ENCODE measurements at regions not wholly inside any gene's neighbourhood (a gene's known extent, or its start where the extent isn't known, plus 50 kb on each side); places are given as distances from the start of the nearest gene placed in this dataset.

- H3K4me1 Mint-ChIP-seq, result peaks cover 9 to 16% of the 10 kb centered on the region in 2 donors
- no peak overlapping the region for H3K27ac Mint-ChIP-seq
- no peak overlapping the region for H3K4me3 Mint-ChIP-seq
- intact Hi-C loops (cut with micrococcal nuclease), result no loop called here
- 94% methylated on average over 3 of the region's 3 CpGs for WGBS (ENCODE audit: insufficient coverage)
- peaks cover 0 to 5% of the 10 kb centered on the region in 2 donors for H3K27me3 Mint-ChIP-seq (ENCODE audit: low read depth in 2 of 2)
- no peak for DNase-seq
- no peak overlapping the region for H3K27ac ChIP-seq (ENCODE audit: low read length)
- H3K9me3 ChIP-seq (ENCODE audit: control insufficient read depth, insufficient read depth, low read length), result no peaks in the 10 kb centered on the region
- H3K36me3 Mint-ChIP-seq, result no peaks in the 10 kb centered on the region
- no peaks in the 10 kb centered on the region for H3K27me3 ChIP-seq (ENCODE audit: control insufficient read depth, insufficient read depth, low read length)
- no peak for TF ChIP-seq CTCF (IDR thresholded peaks at IDR 0.05)
- peak in 1 of 3 donors; percentile 21 for ATAC-seq
- H3K4me3 ChIP-seq (ENCODE audit: low read length), result no peak overlapping the region
- no peaks in the 10 kb centered on the region for H3K9me3 Mint-ChIP-seq
- no peaks in the 10 kb centered on the region for H3K4me1 ChIP-seq (ENCODE audit: control insufficient read depth, insufficient read depth, low read length)
- no peaks in the 10 kb centered on the region for H3K36me3 ChIP-seq (ENCODE audit: control insufficient read depth, insufficient read depth, low read length)
These were observed 53.8 kb upstream of the CYRIA start for GRCh38 chr2:16719485-16719808.

- Histone ChIP-seq H3K4me1 (ENCODE audit: control insufficient read depth, insufficient read depth, low read length) (no peaks in the 10 kb centered on the region), H3K36me3 (ENCODE audit: control insufficient read depth, insufficient read depth, low read length) (no peaks in the 10 kb centered on the region), H3K27me3 (ENCODE audit: control insufficient read depth, insufficient read depth, low read length) (no peaks in the 10 kb centered on the region), H3K9me3 (ENCODE audit: control insufficient read depth, insufficient read depth, low read length) (no peaks in the 10 kb centered on the region), H3K4me3 (ENCODE audit: low read length) (no peak overlapping the region), H3K27ac (ENCODE audit: low read length) (no peak overlapping the region)
- no peak overlapping the region for H3K4me3 Mint-ChIP-seq
- ATAC-seq (peak in 1 of 3 donors; percentile 39), DNase-seq (no peak)
- 90% methylated on average over 8 of the region's 10 CpGs for WGBS (ENCODE audit: insufficient coverage)
- H3K4me1 Mint-ChIP-seq, result peaks cover 9 to 16% of the 10 kb centered on the region in 2 donors
- no peaks in the 10 kb centered on the region for H3K36me3 Mint-ChIP-seq
- H3K9me3 Mint-ChIP-seq, result no peaks in the 10 kb centered on the region
- no peak overlapping the region for H3K27ac Mint-ChIP-seq
- intact Hi-C loops (cut with micrococcal nuclease), result no loop called here
- no peaks in the 10 kb centered on the region for H3K27me3 Mint-ChIP-seq (ENCODE audit: low read depth in 2 of 2)
- TF ChIP-seq CTCF (IDR thresholded peaks at IDR 0.05), result no peak
These were observed 53.2 kb upstream of the CYRIA start for GRCh38 chr2:16718576-16719484.

- H3K9me3 ChIP-seq (ENCODE audit: control insufficient read depth, insufficient read depth, low read length), result no peaks in the 10 kb centered on the region
- H3K27ac ChIP-seq (ENCODE audit: low read length), result peak overlapping the region; percentile 21
- intact Hi-C loops (cut with micrococcal nuclease), result no loop called here
These were observed 51.8 kb upstream of the CYRIA start for GRCh38 chr2:16717477-16717876.

More at GRCh38 chr2:16717477-16717876, 51.8 kb upstream of the CYRIA start:
- WGBS (ENCODE audit: insufficient coverage), result 71% methylated on average over 3 of the region's 3 CpGs
- H3K27ac Mint-ChIP-seq, result peak overlapping the region in 1 of 2 donors; percentile 81
- ATAC-seq (peak; percentile 47 to 59 (median 50)), DNase-seq (no peak)
- H3K9me3 Mint-ChIP-seq, result no peaks in the 10 kb centered on the region
- no peaks in the 10 kb centered on the region for H3K36me3 Mint-ChIP-seq
- no peaks in the 10 kb centered on the region for H3K4me1 ChIP-seq (ENCODE audit: control insufficient read depth, insufficient read depth, low read length)
- TF ChIP-seq CTCF (IDR thresholded peaks at IDR 0.05), result no peak
- no peak overlapping the region for H3K4me3 Mint-ChIP-seq
- no peaks in the 10 kb centered on the region for H3K27me3 Mint-ChIP-seq (ENCODE audit: low read depth in 2 of 2)
- no peaks in the 10 kb centered on the region for H3K36me3 ChIP-seq (ENCODE audit: control insufficient read depth, insufficient read depth, low read length)
- H3K4me1 Mint-ChIP-seq, result peaks cover 9 to 16% of the 10 kb centered on the region in 2 donors
- no peak overlapping the region for H3K4me3 ChIP-seq (ENCODE audit: low read length)
- H3K27me3 ChIP-seq (ENCODE audit: control insufficient read depth, insufficient read depth, low read length), result no peaks in the 10 kb centered on the region
